KG1 (cell line): ENCODE measurements at regions not wholly inside any gene's neighbourhood (a gene's known extent, or its start where the extent isn't known, plus 50 kb on each side); places are given as distances from the start of the nearest gene placed in this dataset.

Experiments
- DNase-seq: peaks from one replicate; lab custom pipeline; 2025; lab: John Stamatoyannopoulos, UW

- DNase-seq = no peak
Observed at GRCh38 chr4:17336986-17337385, 174.9 kb downstream of the QDPR start.

- no peak for DNase-seq
Observed at GRCh38 chr4:17336524-17336961, 175.3 kb downstream of the QDPR start.

- DNase-seq = no peak
Observed at GRCh38 chr4:17336069-17336468, 175.8 kb downstream of the QDPR start.

GRCh38 chr4:17335371-17335770, 176.5 kb downstream of the QDPR start:
- DNase-seq = no peak

- no peak for DNase-seq
Observed at GRCh38 chr4:17332478-17332877, 179.4 kb downstream of the QDPR start.

- no peak for DNase-seq
Observed at GRCh38 chr4:17329046-17329445, 182.8 kb downstream of the QDPR start.

- no peak for DNase-seq
Observed at GRCh38 chr4:17328141-17328815, 183.6 kb downstream of the QDPR start.

- peak; percentile 7 for DNase-seq
Observed at GRCh38 chr4:17327591-17327990, 184.3 kb downstream of the QDPR start.

- DNase-seq = no peak
Observed at GRCh38 chr4:17326756-17327155, 185.1 kb downstream of the QDPR start.

GRCh38 chr4:17325098-17325497, 186.8 kb downstream of the QDPR start:
- no peak for DNase-seq

GRCh38 chr4:17324386-17324830, 187.5 kb downstream of the QDPR start:
- DNase-seq = peak; percentile 9

GRCh38 chr4:17323554-17324385, 188.1 kb downstream of the QDPR start:
- DNase-seq = no peak

- DNase-seq = no peak
Observed at GRCh38 chr4:17322514-17322913, 189.4 kb downstream of the QDPR start.

- DNase-seq = no peak
Observed at GRCh38 chr4:17320046-17320445, 191.8 kb downstream of the QDPR start.

GRCh38 chr4:17317526-17317925, 194.4 kb downstream of the QDPR start:
- DNase-seq = no peak

- DNase-seq = no peak
Observed at GRCh38 chr4:17316566-17316965, 195.3 kb downstream of the QDPR start.

- no peak for DNase-seq
Observed at GRCh38 chr4:17315459-17315858, 196.4 kb downstream of the QDPR start.

- no peak for DNase-seq
Observed at GRCh38 chr4:17313194-17313593, 198.7 kb downstream of the QDPR start.

- no peak for DNase-seq
Observed at GRCh38 chr4:17310269-17310652, 201.6 kb downstream of the QDPR start.

GRCh38 chr4:17309567-17310268, 202.2 kb downstream of the QDPR start:
- no peak for DNase-seq

- no peak for DNase-seq
Observed at GRCh38 chr4:17301869-17302268, 210.0 kb downstream of the QDPR start.

GRCh38 chr4:17301266-17301665, 210.6 kb downstream of the QDPR start:
- no peak for DNase-seq
